OCI-LY7 (cell line): ENCODE measurements at regions not wholly inside any gene's neighbourhood (a gene's known extent, or its start where the extent isn't known, plus 50 kb on each side); places are given as distances from the start of the nearest gene placed in this dataset.

Source experiments
- BruUV-seq: library from RNA; stranded (reverse); fragments of 400-500 nt; replicated peaks from 2 replicates; lab custom pipeline; 2021; lab: Mats Ljungman, UMichigan
- CTCF ChIA-PET: fragments of 300-600 bp; sonication (Branson Sonifier 250); formaldehyde crosslinking; loops from one replicate; lab custom pipeline; 2022; ENCODE audit warnings: antibody characterized with exemption; ENCODE audit not compliant: unreplicated experiment; lab: Charles Lee
- POLR2A ChIA-PET: fragments of 300-600 bp; sonication (Branson Sonifier 250); formaldehyde crosslinking; loops from one replicate; lab custom pipeline; 2022; ENCODE audit warnings: antibody characterized with exemption; lab: Charles Lee
- DNase-seq: peaks from one replicate; pipeline ENCODE4 v3.0.0-alpha.2; 2015; ENCODE audit warnings: low spot score
- H2AFZ ChIP-seq: fragments of 200-600 bp; sonication (generic), shearing (Covaris generic); 2 replicates; pipeline ENCODE4 v1.6.1; 2014; ENCODE audit warnings: mild to moderate bottlenecking, antibody characterized with exemption, low read length, moderate library complexity
- H3K27ac ChIP-seq: fragments of 200-600 bp; sonication (generic); 2 replicates; pipeline ENCODE4 v1.5.1; 2014; ENCODE audit warnings: mixed run types, low read depth, mild to moderate bottlenecking, moderate library complexity, low read length, inconsistent platforms; ENCODE audit not compliant: poor library complexity, severe bottlenecking
- H3K36me3 ChIP-seq: fragments of 200-600 bp; sonication (generic); 2 replicates; pipeline ENCODE4 v1.6.1; 2014; ENCODE audit warnings: mild to moderate bottlenecking, antibody characterized with exemption, low read length, moderate library complexity, mixed read lengths; ENCODE audit not compliant: insufficient read depth
- H3K4me1 ChIP-seq: fragments of 200-600 bp; sonication (generic); 2 replicates; pipeline ENCODE4 v1.5.1; 2014; ENCODE audit warnings: mild to moderate bottlenecking, low read length; ENCODE audit not compliant: insufficient read depth, poor library complexity, severe bottlenecking
- H3K4me2 ChIP-seq: fragments of 200-600 bp; sonication (generic); 2 replicates; pipeline ENCODE4 v1.6.1; 2014; ENCODE audit warnings: mild to moderate bottlenecking, low read length
- H3K4me3 ChIP-seq: fragments of 200-600 bp; sonication (generic); 2 replicates; pipeline ENCODE4 v1.5.1; 2014; ENCODE audit warnings: mild to moderate bottlenecking, low read depth, low read length; ENCODE audit not compliant: poor library complexity, severe bottlenecking
- H3K79me2 ChIP-seq: fragments of 200-600 bp; sonication (generic); 2 replicates; pipeline ENCODE4 v1.6.1; 2016; ENCODE audit warnings: low read depth, mild to moderate bottlenecking, low read length, moderate library complexity, mixed read lengths; ENCODE audit not compliant: insufficient read depth
- H3K9me2 ChIP-seq: fragments of 200-600 bp; sonication (generic); 2 replicates; pipeline ENCODE4 v1.6.1; 2016; ENCODE audit warnings: mild to moderate bottlenecking, low read length, mixed read lengths; ENCODE audit not compliant: insufficient read depth
- H3K9me3 ChIP-seq: fragments of 200-600 bp; sonication (generic); 2 replicates; pipeline ENCODE4 v1.6.1; 2014; ENCODE audit warnings: mild to moderate bottlenecking, mixed run types, low read length, mixed read lengths
- H4K20me1 ChIP-seq: fragments of 200-600 bp; sonication (generic); 2 replicates; pipeline ENCODE4 v1.6.1; 2014; ENCODE audit warnings: mild to moderate bottlenecking, antibody characterized with exemption, low read length, moderate library complexity, mixed read lengths; ENCODE audit not compliant: insufficient read depth
- CTCF ChIP-seq: fragments of 200-600 bp; sonication (generic); conservative IDR thresholded peaks from 2 replicates; pipeline ENCODE4 v1.5.1; 2014; ENCODE audit warnings: mild to moderate bottlenecking, antibody characterized with exemption, low read length, moderate library complexity, mixed read lengths
- EZH2phosphoT487 ChIP-seq: fragments of 200-600 bp; sonication (generic); IDR thresholded peaks from 2 replicates; pipeline ENCODE4 v1.6.1; 2018; ENCODE audit warnings: low read depth, borderline replicate concordance, mild to moderate bottlenecking, mixed run types, antibody characterized with exemption, low read length, moderate library complexity, mixed read lengths
- intact Hi-C: fragments of 100-400 bp; cut with micrococcal nuclease; formaldehyde crosslinking; loops from one replicate; pipeline ENCODE4 v1.10.0; 2022; ENCODE audit not compliant: unreplicated experiment

- Histone ChIP-seq H3K4me2 (no peak overlapping the region), H3K4me1 (peaks cover 7% of the 10 kb centered on the region), H3K79me2 (no peaks in the 10 kb centered on the region), H4K20me1 (no peaks in the 10 kb centered on the region), H2AFZ (no peak overlapping the region), H3K9me2 (no peaks in the 10 kb centered on the region), H3K27ac (no peak overlapping the region), H3K4me3 (no peak overlapping the region), H3K36me3 (no peaks in the 10 kb centered on the region), H3K9me3 (no peaks in the 10 kb centered on the region)
- DNase-seq, result no peak
- BruUV-seq, result no TSS peak
- ChIA-PET CTCF (no interaction called here), POLR2A (interaction anchor here (0.7 kb wide), 1 partner anchor 152 kb away, joined by 3 read pairs; no protein-coding TSS in a partner anchor)
- TF ChIP-seq EZH2phosphoT487, result no peak
- TF ChIP-seq CTCF, result no peak
- intact Hi-C loops, result no loop called here
Observed at GRCh38 chr14:96722736-96723135, 74.4 kb upstream of the VRK1 start.

- ChIA-PET CTCF (no interaction called here), POLR2A (no interaction called here)
- H4K20me1 ChIP-seq, result no peaks in the 10 kb centered on the region
- peaks cover 9% of the 10 kb centered on the region for H3K4me1 ChIP-seq
- no peak overlapping the region for H3K27ac ChIP-seq
- no peaks in the 10 kb centered on the region for H3K79me2 ChIP-seq
- H3K4me2 ChIP-seq, result no peak overlapping the region
- H2AFZ ChIP-seq, result no peak overlapping the region
- H3K9me3 ChIP-seq, result no peaks in the 10 kb centered on the region
- no TSS peak for BruUV-seq
- no peak for DNase-seq
- TF ChIP-seq EZH2phosphoT487, result no peak
- no peak for TF ChIP-seq CTCF
- intact Hi-C loops, result no loop called here
- H3K36me3 ChIP-seq, result no peaks in the 10 kb centered on the region
- H3K4me3 ChIP-seq, result no peak overlapping the region
- H3K9me2 ChIP-seq, result no peaks in the 10 kb centered on the region
Observed at GRCh38 chr14:96723946-96724345, 73.2 kb upstream of the VRK1 start.

- H3K27ac ChIP-seq, result no peak overlapping the region
- intact Hi-C loops, result no loop called here
- no TSS peak for BruUV-seq
- no peak for TF ChIP-seq EZH2phosphoT487
- no peak for TF ChIP-seq CTCF
- H4K20me1 ChIP-seq, result no peaks in the 10 kb centered on the region
- POLR2A ChIA-PET, result interaction anchor here (0.6 kb wide), 1 partner anchor 59 kb away, joined by 3 read pairs; no protein-coding TSS in a partner anchor
- H3K4me2 ChIP-seq, result no peak overlapping the region
- no peak for DNase-seq
- no peaks in the 10 kb centered on the region for H3K9me2 ChIP-seq
- H3K4me1 ChIP-seq, result peaks cover 9% of the 10 kb centered on the region
- CTCF ChIA-PET, result no interaction called here
- H2AFZ ChIP-seq, result no peak overlapping the region
- H3K9me3 ChIP-seq, result no peaks in the 10 kb centered on the region
- H3K36me3 ChIP-seq, result no peaks in the 10 kb centered on the region
- no peak overlapping the region for H3K4me3 ChIP-seq
- no peaks in the 10 kb centered on the region for H3K79me2 ChIP-seq
Observed at GRCh38 chr14:96725232-96725631, 72.0 kb upstream of the VRK1 start.
